Vagina (tissue), 2 donors: ENCODE measurements at regions not wholly inside any gene's neighbourhood (a gene's known extent, or its start where the extent isn't known, plus 50 kb on each side); places are given as distances from the start of the nearest gene placed in this dataset.

ENCODE experiments used
- DNase-seq, 2 donors: peaks; one replicate each; pipeline ENCODE4 v3.0.0-alpha.2; 2017; ENCODE audit errors: extremely low spot score in 2 of 2
- H3K27ac ChIP-seq: fragments of 200-600 bp; sonication (generic); one replicate; pipeline ENCODE4 v1.5.1; 2019
- H3K27me3 ChIP-seq: fragments of 200-600 bp; sonication (generic); one replicate; pipeline ENCODE4 v1.5.1; 2019
- H3K36me3 ChIP-seq, 2 donors: fragments of 200-600 bp; sonication (generic); one replicate each; pipeline ENCODE4 v1.5.1; 2017 to 2019
- H3K4me1 ChIP-seq: fragments of 200-600 bp; sonication (generic); one replicate; pipeline ENCODE4 v1.5.1; 2019
- H3K4me3 ChIP-seq, 2 donors: fragments of 200-600 bp; sonication (generic); 1 replicate in 1 of 2; 2 replicates in 1 of 2; pipeline ENCODE4 v1.5.1; 2016 to 2019
- H3K9me3 ChIP-seq: fragments of 200-600 bp; sonication (generic); one replicate; pipeline ENCODE4 v1.5.1; 2019
- POLR2A ChIP-seq, 2 donors: fragments of 450-650 bp; IDR thresholded peaks; one replicate each; pipeline ENCODE4 v1.6.1; 2017; ENCODE audit warnings: antibody characterized with exemption in 2 of 2, mild to moderate bottlenecking in 2 of 2, moderate library complexity in 2 of 2
- POLR2AphosphoS5 ChIP-seq, 2 donors: sonication (generic); formaldehyde crosslinking; IDR thresholded peaks; one replicate each; pipeline ENCODE4 v1.9.0; 2017; ENCODE audit warnings: antibody characterized with exemption in 2 of 2, mild to moderate bottlenecking in 2 of 2, low read depth in 1 of 2; ENCODE audit not compliant: insufficient read depth in 1 of 2
- intact Hi-C: fragments of 100-400 bp; cut with DNase I; formaldehyde crosslinking; loops from one replicate; pipeline ENCODE4 v1.15.1; 2023
- TF ChIP-seq, protein P1 (sequence below), 3 experiments: fragments of 450-650 bp in 2 of 3; fragments of 200-600 bp in 1 of 3; sonication (generic) in 1 of 3; IDR thresholded peaks; one replicate each; pipeline ENCODE4 v1.5.1; 2017 to 2019; ENCODE audit warnings: antibody characterized with exemption in 3 of 3, mild to moderate bottlenecking in 2 of 3, moderate library complexity in 2 of 3

DNA sequence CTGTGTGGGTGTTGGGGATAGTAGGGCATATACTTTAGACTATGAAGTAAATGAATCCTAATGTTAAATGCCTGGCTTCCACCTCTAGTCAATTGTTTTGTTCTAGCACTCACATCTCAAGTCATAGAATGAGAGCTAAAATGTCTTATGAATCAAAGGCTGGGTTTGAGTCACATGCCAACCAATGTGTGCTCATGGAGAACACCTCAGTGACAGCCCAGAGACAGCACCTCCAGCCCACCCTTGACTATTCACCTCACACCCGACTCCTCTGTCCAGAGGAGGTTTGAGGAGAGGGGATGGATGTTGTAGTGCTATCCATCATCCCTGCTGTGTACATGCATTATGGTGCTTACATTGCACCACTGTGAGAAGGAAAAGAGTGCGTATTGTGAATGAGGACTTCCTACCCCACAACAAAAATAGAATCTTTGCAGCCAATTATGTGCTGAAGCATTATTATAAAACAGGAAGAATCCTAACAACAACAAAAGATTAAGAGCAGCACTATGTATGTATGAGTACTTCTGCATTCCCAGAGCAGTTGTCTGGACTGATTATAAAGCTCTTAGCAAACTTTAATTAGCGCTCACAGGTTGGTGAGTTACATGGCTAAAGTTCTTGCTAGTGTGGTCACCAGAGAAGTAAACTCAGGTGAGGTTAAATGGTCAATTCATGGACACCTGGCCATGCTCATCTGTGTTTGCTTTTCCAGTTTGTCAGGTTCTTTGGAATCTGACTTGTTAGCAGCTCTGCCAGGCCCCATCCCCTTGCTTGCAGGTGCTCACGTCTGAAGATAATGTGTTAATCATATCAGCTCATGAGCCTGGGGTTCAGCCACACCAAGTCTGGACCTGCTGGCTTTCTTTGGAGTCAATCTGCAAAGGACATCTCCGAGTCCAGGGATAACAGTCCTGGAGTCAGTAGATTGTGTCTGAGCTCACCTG, 55.3 kb upstream of the NABP1 start:
- Histone ChIP-seq H3K27me3 (no peaks in the 10 kb centered on the region), H3K4me3 (no peak overlapping the region), H3K4me1 (no peaks in the 10 kb centered on the region), H3K9me3 (no peaks in the 10 kb centered on the region), H3K36me3 (no peaks in the 10 kb centered on the region), H3K27ac (no peak overlapping the region)
- TF ChIP-seq POLR2AphosphoS5 (IDR thresholded peaks at IDR 0.05; ENCODE audit: insufficient read depth in 1 of 2, low read depth in 1 of 2) (no peak), POLR2A (IDR thresholded peaks at IDR 0.05) (no peak)
- TF ChIP-seq, protein P1, sequence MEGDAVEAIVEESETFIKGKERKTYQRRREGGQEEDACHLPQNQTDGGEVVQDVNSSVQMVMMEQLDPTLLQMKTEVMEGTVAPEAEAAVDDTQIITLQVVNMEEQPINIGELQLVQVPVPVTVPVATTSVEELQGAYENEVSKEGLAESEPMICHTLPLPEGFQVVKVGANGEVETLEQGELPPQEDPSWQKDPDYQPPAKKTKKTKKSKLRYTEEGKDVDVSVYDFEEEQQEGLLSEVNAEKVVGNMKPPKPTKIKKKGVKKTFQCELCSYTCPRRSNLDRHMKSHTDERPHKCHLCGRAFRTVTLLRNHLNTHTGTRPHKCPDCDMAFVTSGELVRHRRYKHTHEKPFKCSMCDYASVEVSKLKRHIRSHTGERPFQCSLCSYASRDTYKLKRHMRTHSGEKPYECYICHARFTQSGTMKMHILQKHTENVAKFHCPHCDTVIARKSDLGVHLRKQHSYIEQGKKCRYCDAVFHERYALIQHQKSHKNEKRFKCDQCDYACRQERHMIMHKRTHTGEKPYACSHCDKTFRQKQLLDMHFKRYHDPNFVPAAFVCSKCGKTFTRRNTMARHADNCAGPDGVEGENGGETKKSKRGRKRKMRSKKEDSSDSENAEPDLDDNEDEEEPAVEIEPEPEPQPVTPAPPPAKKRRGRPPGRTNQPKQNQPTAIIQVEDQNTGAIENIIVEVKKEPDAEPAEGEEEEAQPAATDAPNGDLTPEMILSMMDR (IDR thresholded peaks at IDR 0.05), result no peak
- no peak for DNase-seq
- intact Hi-C loops, result no loop called here

DNA sequence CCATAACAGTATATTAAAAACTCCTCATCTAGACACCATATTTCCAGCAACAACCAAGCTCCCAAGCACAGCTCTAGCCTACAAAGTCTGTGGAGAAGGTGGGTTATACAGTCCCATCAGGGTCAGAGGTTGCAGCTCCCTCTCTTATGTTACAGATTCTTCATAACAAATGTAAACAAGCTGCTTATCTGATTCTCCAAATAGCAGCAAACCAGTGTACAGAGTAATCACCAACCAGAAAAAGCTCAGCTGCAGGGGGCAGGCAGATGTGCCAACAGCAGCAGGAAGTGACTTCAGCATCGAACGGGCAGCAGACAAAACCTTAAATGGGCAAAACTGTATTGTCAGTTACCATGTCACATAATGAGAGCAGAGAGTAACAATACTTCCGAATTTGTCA, 52.9 kb upstream of the NABP1 start:
- H3K4me3 ChIP-seq, result no peak overlapping the region
- intact Hi-C loops, result no loop called here
- TF ChIP-seq POLR2AphosphoS5 (IDR thresholded peaks at IDR 0.05; ENCODE audit: insufficient read depth in 1 of 2, low read depth in 1 of 2) (no peak), POLR2A (IDR thresholded peaks at IDR 0.05) (no peak)
- TF ChIP-seq, protein P1 (IDR thresholded peaks at IDR 0.05), result no peak
- no peaks in the 10 kb centered on the region for H3K9me3 ChIP-seq
- H3K27ac ChIP-seq, result no peak overlapping the region
- H3K36me3 ChIP-seq, result no peaks in the 10 kb centered on the region
- no peaks in the 10 kb centered on the region for H3K4me1 ChIP-seq
- H3K27me3 ChIP-seq, result no peaks in the 10 kb centered on the region
- no peak for DNase-seq

DNA sequence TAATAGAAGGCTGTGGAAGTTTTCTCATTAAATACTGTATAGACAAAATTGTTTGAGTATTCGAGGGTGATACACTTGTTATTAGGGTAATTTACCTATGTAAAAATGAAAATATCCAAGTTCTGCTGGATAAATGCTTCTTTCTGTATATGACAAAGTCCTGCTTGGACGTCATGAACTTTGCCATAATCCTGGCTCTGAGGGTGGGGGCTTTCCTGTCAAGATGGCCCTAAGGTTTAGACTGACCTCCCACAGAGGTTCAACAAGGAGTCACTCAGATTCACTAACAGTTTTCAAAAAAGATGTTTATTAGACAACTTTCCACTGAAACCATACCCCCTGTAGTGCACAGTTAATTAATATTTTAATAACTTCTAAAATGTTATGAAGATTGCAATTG, 52.5 kb upstream of the NABP1 start:
- no peaks in the 10 kb centered on the region for H3K4me1 ChIP-seq
- no peaks in the 10 kb centered on the region for H3K27me3 ChIP-seq
- TF ChIP-seq POLR2AphosphoS5 (IDR thresholded peaks at IDR 0.05; ENCODE audit: insufficient read depth in 1 of 2, low read depth in 1 of 2), result no peak
- TF ChIP-seq, protein P1 (IDR thresholded peaks at IDR 0.05), result no peak
- TF ChIP-seq POLR2A (IDR thresholded peaks at IDR 0.05), result no peak
- intact Hi-C loops, result no loop called here
- no peaks in the 10 kb centered on the region for H3K36me3 ChIP-seq
- DNase-seq, result no peak
- H3K4me3 ChIP-seq, result no peak overlapping the region
- no peak overlapping the region for H3K27ac ChIP-seq
- H3K9me3 ChIP-seq, result no peaks in the 10 kb centered on the region

DNA sequence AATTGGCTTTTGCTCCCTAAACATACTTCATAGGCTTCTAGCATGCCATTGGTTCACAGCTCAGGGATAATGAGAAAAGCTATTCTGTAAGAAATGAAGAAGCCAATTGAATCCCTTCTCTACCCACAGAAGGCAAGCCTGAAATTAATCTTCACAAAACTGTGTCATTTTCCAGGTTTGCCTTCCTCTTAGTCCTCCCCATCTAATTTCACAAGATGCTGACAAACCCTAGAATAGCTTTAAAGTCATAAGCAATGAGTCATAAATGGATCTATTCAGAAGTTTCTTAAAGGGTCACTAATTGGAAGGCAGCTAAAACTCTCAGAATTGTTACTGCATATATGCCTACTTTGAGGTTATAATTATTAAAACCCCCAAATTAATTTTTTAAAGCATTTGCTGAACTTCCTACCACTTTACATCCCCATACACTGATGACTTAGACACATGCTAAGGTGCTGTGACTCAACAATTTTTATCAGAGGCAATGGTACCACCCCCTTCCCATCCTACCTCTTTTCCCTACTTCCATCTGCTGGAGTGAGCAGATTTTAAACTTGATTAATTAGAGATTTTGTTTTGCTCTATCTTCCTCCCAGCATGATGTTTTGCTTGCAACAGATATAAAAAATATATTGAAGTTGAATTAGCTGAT, 51.3 kb upstream of the NABP1 start:
- intact Hi-C loops, result no loop called here
- TF ChIP-seq POLR2A (IDR thresholded peaks at IDR 0.05) (no peak), POLR2AphosphoS5 (IDR thresholded peaks at IDR 0.05; ENCODE audit: insufficient read depth in 1 of 2, low read depth in 1 of 2) (no peak)
- TF ChIP-seq, protein P1 (IDR thresholded peaks at IDR 0.05), result no peak

DNA sequence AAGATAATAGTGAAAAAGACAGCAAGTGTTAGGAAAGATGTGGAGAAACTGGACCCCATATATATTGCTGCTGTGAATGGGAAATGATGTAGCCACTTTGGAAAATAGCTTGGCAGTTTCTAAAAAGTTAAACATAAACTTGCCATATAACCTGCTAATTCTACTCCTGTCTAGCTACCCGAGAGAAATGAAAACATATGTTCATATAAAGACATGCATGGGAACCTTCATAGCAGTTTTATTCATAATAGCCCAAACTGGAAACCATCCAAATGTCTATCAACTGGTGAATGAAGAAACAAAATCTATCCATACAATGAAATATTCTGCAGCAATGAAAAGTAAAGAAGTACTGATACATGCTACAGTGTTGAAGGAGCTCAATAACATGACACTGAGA, 50.4 kb upstream of the NABP1 start:
- TF ChIP-seq POLR2A (IDR thresholded peaks at IDR 0.05), result no peak
- TF ChIP-seq POLR2AphosphoS5 (IDR thresholded peaks at IDR 0.05; ENCODE audit: insufficient read depth in 1 of 2, low read depth in 1 of 2), result no peak
- DNase-seq, result no peak
- Histone ChIP-seq H3K4me1 (no peaks in the 10 kb centered on the region), H3K9me3 (no peaks in the 10 kb centered on the region), H3K27me3 (no peaks in the 10 kb centered on the region), H3K27ac (no peak overlapping the region), H3K4me3 (no peak overlapping the region), H3K36me3 (no peaks in the 10 kb centered on the region)
- intact Hi-C loops, result no loop called here

More for the DNA sequence above, 51.3 kb upstream of the NABP1 start:
- H3K4me1 ChIP-seq, result no peaks in the 10 kb centered on the region
- H3K27ac ChIP-seq, result no peak overlapping the region
- H3K9me3 ChIP-seq, result no peaks in the 10 kb centered on the region
- DNase-seq, result no peak
- no peaks in the 10 kb centered on the region for H3K36me3 ChIP-seq
- H3K4me3 ChIP-seq, result no peak overlapping the region
- no peaks in the 10 kb centered on the region for H3K27me3 ChIP-seq
